Esophagus muscularis mucosa (tissue), 4 donors: ENCODE measurements at regions not wholly inside any gene's neighbourhood (a gene's known extent, or its start where the extent isn't known, plus 50 kb on each side); places are given as distances from the start of the nearest gene placed in this dataset.

ENCODE experiments used
- DNase-seq: peaks from one replicate; pipeline ENCODE4 v3.0.0-alpha.2; 2017; ENCODE audit errors: extremely low spot score
- H3K27ac ChIP-seq, 4 donors: fragments of 200-600 bp; sonication (generic); replicated peaks in 1 of 4; 1 replicate in 3 of 4; 2 replicates in 1 of 4; pipeline ENCODE4 v1.5.1; 2016 to 2019; ENCODE audit warnings: mild to moderate bottlenecking in 1 of 4
- H3K27me3 ChIP-seq, 4 donors: fragments of 200-600 bp; sonication (generic); one replicate each; pipeline versions ENCODE4 v1.5.1 to v1.6.0; 2016 to 2019
- H3K36me3 ChIP-seq, 4 donors: fragments of 200-600 bp; sonication (generic); one replicate each; pipeline ENCODE4 v1.5.1; 2016 to 2019
- H3K4me1 ChIP-seq, 4 donors: fragments of 200-600 bp; sonication (generic); one replicate each; pipeline ENCODE4 v1.5.1; 2016 to 2019
- H3K4me3 ChIP-seq, 4 donors: fragments of 200-600 bp; sonication (generic); 1 replicate in 2 of 4; 2 replicates in 2 of 4; pipeline ENCODE4 v1.5.1; 2016 to 2019; ENCODE audit warnings: mild to moderate bottlenecking in 4 of 4, moderate library complexity in 1 of 4
- H3K9me3 ChIP-seq, 4 donors: fragments of 200-600 bp; sonication (generic); 1 replicate in 3 of 4; 2 replicates in 1 of 4; pipeline ENCODE4 v1.5.1; 2016 to 2019
- EP300 ChIP-seq: sonication (generic); formaldehyde crosslinking; IDR thresholded peaks from one replicate; pipeline ENCODE4 v1.6.1; 2017; ENCODE audit warnings: antibody characterized with exemption
- POLR2A ChIP-seq: fragments of 450-650 bp; IDR thresholded peaks from one replicate; pipeline ENCODE4 v1.6.1; 2017; ENCODE audit warnings: antibody characterized with exemption, moderate library complexity, mild to moderate bottlenecking, low read depth
- POLR2AphosphoS5 ChIP-seq, 2 donors: sonication (generic); formaldehyde crosslinking; IDR thresholded peaks; one replicate each; pipeline ENCODE4 v1.6.1; 2017; ENCODE audit warnings: antibody characterized with exemption in 2 of 2
- WGBS: methylation state at CpG from one replicate; pipeline ENCODE4 v1.1.5; 2018; 5-methylcytosine and 5-hydroxymethylcytosine counted together
- intact Hi-C: fragments of 100-400 bp; cut with DNase I; formaldehyde crosslinking; loops from one replicate; pipeline ENCODE4 v1.15.1; 2023
- TF ChIP-seq, protein P1 (sequence below), 3 experiments: fragments of 200-600 bp in 2 of 3; fragments of 450-650 bp in 1 of 3; sonication (generic) in 2 of 3; IDR thresholded peaks; one replicate each; pipeline ENCODE4 v1.5.1; 2017 to 2019; ENCODE audit warnings: antibody characterized with exemption in 3 of 3, mild to moderate bottlenecking in 2 of 3, moderate library complexity in 1 of 3

DNA sequence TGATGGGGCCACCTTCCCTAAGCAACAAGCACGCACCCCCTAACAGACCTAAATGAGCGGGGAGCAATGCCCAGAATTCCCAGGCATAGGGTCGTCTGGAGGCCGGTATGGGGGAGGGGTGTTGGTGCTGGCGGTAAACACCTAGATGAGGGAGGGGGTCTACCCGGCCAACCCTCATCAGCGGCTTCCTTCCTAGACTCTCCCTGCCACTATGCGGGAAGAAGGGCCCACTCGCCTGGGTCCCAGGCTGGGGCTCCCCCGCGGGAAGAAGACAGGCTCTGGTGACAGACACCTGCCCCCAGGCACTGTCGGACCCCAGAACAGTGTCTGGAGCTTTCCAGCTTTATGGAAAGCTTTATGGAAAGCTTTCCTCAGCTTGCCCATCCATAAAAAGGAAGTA, 519.0 kb upstream of the SEMA6A start:
- Histone ChIP-seq H3K36me3 (no peaks in the 10 kb centered on the region), H3K27me3 (no peaks in the 10 kb centered on the region), H3K9me3 (no peaks in the 10 kb centered on the region), H3K27ac (no peak overlapping the region), H3K4me1 (no peaks in the 10 kb centered on the region), H3K4me3 (no peak overlapping the region)
- DNase-seq, result no peak
- intact Hi-C loops, result no loop called here
- TF ChIP-seq POLR2A (no peak), EP300 (no peak), POLR2AphosphoS5 (IDR thresholded peaks at IDR 0.05) (no peak)
- TF ChIP-seq, protein P1, sequence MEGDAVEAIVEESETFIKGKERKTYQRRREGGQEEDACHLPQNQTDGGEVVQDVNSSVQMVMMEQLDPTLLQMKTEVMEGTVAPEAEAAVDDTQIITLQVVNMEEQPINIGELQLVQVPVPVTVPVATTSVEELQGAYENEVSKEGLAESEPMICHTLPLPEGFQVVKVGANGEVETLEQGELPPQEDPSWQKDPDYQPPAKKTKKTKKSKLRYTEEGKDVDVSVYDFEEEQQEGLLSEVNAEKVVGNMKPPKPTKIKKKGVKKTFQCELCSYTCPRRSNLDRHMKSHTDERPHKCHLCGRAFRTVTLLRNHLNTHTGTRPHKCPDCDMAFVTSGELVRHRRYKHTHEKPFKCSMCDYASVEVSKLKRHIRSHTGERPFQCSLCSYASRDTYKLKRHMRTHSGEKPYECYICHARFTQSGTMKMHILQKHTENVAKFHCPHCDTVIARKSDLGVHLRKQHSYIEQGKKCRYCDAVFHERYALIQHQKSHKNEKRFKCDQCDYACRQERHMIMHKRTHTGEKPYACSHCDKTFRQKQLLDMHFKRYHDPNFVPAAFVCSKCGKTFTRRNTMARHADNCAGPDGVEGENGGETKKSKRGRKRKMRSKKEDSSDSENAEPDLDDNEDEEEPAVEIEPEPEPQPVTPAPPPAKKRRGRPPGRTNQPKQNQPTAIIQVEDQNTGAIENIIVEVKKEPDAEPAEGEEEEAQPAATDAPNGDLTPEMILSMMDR (IDR thresholded peaks at IDR 0.05), result no peak
- WGBS, result 94% methylated on average over 12 of the region's 12 CpGs

DNA sequence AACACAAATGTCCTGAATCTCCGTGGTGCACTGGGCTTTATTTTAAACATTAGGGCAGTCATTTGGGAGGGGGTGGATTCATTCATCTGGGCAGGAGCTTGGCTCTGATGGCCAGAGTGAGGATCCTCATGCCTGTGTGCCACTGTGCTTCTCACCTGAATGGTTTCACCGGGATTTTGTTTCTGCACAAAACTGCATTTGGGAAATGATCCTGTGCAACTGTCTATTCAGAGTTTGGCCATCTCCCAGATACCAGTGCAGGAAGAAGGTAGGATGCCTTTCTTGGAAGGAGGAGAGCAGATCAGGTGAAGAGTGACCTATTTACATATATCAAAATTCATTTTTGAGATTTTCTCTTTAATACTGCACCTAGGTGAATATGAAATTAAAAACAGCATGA, 514.4 kb upstream of the SEMA6A start:
- Histone ChIP-seq H3K36me3 (no peaks in the 10 kb centered on the region), H3K4me1 (no peaks in the 10 kb centered on the region), H3K27me3 (no peaks in the 10 kb centered on the region), H3K9me3 (no peaks in the 10 kb centered on the region), H3K27ac (no peak overlapping the region), H3K4me3 (no peak overlapping the region)
- intact Hi-C loops, result no loop called here
- TF ChIP-seq, protein P1 (IDR thresholded peaks at IDR 0.05), result no peak
- TF ChIP-seq POLR2A (no peak), EP300 (no peak), POLR2AphosphoS5 (IDR thresholded peaks at IDR 0.05) (no peak)
- 78% methylated on average over 2 of the region's 2 CpGs for WGBS
- DNase-seq, result no peak

DNA sequence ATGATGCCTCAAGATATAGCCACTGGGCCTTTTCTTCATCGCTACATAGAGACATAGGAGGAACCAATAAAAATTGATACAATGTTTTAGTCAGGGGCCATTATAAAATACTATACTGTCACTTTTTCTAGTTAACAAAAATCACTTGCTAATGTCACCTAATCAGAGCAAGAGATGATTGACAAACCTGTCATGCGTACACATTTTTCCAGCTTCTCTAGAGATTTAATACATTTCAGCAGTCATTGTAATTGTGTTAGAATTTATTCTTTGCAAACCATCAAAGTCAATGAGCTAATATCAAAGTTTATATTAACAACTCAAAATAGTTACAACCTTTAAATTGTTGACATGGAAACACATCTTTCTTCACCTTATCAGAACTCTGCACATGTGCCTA, 513.6 kb upstream of the SEMA6A start:
- Histone ChIP-seq H3K4me1 (no peaks in the 10 kb centered on the region), H3K27me3 (no peaks in the 10 kb centered on the region), H3K4me3 (no peak overlapping the region), H3K9me3 (no peaks in the 10 kb centered on the region), H3K36me3 (no peaks in the 10 kb centered on the region), H3K27ac (no peak overlapping the region)
- intact Hi-C loops, result no loop called here
- 81% methylated on average over 2 of the region's 2 CpGs for WGBS
- TF ChIP-seq EP300 (no peak), POLR2A (no peak), POLR2AphosphoS5 (IDR thresholded peaks at IDR 0.05) (no peak)
- TF ChIP-seq, protein P1 (IDR thresholded peaks at IDR 0.05), result no peak
- no peak for DNase-seq

DNA sequence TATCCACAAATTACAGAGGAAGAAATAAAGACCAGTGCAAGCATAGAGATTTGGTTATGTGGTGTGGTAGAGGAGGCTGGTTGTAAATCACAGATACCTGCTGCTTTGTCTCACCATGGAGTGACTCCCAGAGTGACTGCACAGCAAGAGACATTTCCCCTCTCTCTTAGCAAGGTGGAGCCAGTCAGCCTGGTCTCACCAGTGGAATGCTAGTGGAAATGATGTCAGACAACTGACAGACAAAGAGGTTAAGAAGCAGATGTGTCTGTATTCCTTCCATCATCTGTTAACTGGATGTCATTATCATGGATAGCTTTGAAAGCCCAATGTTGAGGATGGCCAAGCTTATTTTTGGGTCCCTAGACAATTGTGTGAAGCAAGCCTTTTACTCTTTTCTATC, 509.4 kb upstream of the SEMA6A start:
- no peaks in the 10 kb centered on the region for H3K36me3 ChIP-seq
- no peaks in the 10 kb centered on the region for H3K9me3 ChIP-seq
- TF ChIP-seq, protein P1 (IDR thresholded peaks at IDR 0.05), result no peak
- TF ChIP-seq POLR2AphosphoS5 (IDR thresholded peaks at IDR 0.05) (no peak), POLR2A (no peak), EP300 (no peak)
- H3K4me3 ChIP-seq, result no peak overlapping the region
- H3K4me1 ChIP-seq, result no peaks in the 10 kb centered on the region
- intact Hi-C loops, result no loop called here
- no peaks in the 10 kb centered on the region for H3K27me3 ChIP-seq
- DNase-seq, result no peak
- no peak overlapping the region for H3K27ac ChIP-seq

DNA sequence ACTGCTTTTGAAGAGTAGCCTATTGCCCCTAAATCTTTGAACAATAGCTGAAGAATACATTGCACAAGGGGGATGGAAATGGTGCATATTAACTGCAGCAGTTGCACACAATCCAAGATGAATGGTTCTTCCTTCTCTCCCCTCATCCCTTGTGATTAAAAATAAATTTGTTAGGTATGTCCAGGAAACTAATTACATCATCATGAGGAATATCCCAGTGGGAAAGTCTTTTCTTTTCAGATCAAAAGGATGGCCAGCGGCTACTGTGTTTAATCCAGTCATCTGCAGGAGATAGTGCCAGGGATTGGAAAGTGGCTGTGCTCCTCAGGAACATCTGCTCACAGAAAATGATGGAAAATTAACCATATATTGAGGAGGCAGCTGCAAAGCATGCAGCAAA, 508.4 kb upstream of the SEMA6A start:
- H3K9me3 ChIP-seq, result no peaks in the 10 kb centered on the region
- H3K27ac ChIP-seq, result no peak overlapping the region
- TF ChIP-seq, protein P1 (IDR thresholded peaks at IDR 0.05), result no peak
- no peak for TF ChIP-seq POLR2AphosphoS5 (IDR thresholded peaks at IDR 0.05)
- no peak for TF ChIP-seq EP300
- no peak for TF ChIP-seq POLR2A
- H3K27me3 ChIP-seq, result no peaks in the 10 kb centered on the region
- H3K36me3 ChIP-seq, result no peaks in the 10 kb centered on the region
- intact Hi-C loops, result no loop called here
- no peak overlapping the region for H3K4me3 ChIP-seq
- H3K4me1 ChIP-seq, result no peaks in the 10 kb centered on the region
- no peak for DNase-seq
- 76% methylated on average over 1 of the region's 1 CpG for WGBS
